HG03135 (cell line): ENCODE measurements at regions not wholly inside any gene's neighbourhood (a gene's known extent, or its start where the extent isn't known, plus 50 kb on each side); places are given as distances from the start of the nearest gene placed in this dataset.

Experiments
- ATAC-seq: cut with Tn5 transposase; IDR thresholded peaks from one replicate; pipeline ENCODE4 v1.9.1; 2021; ENCODE audit warnings: mild to moderate bottlenecking, moderate library complexity; ENCODE audit not compliant: unreplicated experiment

GRCh38 chr4:126086041-126086440 lies 771.3 kb downstream of the FAT4 start:
- no peak for ATAC-seq

GRCh38 chr4:126087101-126087500 lies 772.3 kb downstream of the FAT4 start:
- ATAC-seq, result no peak

GRCh38 chr4:126097155-126097799 lies 782.5 kb downstream of the FAT4 start:
- no peak for ATAC-seq

- ATAC-seq, result no peak
Measured at GRCh38 chr4:126106658-126107057, 791.9 kb downstream of the FAT4 start.

- ATAC-seq, result no peak
Measured at GRCh38 chr4:126109836-126110235, 795.1 kb downstream of the FAT4 start.

- no peak for ATAC-seq
Measured at GRCh38 chr4:126113058-126113457, 798.3 kb downstream of the FAT4 start.

GRCh38 chr4:126123611-126124325 lies 809.0 kb downstream of the FAT4 start:
- ATAC-seq, result no peak

- no peak for ATAC-seq
Measured at GRCh38 chr4:126124818-126125217, 810.1 kb downstream of the FAT4 start.

GRCh38 chr4:126130215-126130614 lies 815.5 kb downstream of the FAT4 start:
- no peak for ATAC-seq

GRCh38 chr4:126136922-126137781 lies 822.4 kb downstream of the FAT4 start:
- no peak for ATAC-seq

- ATAC-seq, result no peak
Measured at GRCh38 chr4:126137782-126138170, 823.0 kb downstream of the FAT4 start.

GRCh38 chr4:126144543-126145237 lies 829.9 kb downstream of the FAT4 start:
- ATAC-seq, result no peak

- no peak for ATAC-seq
Measured at GRCh38 chr4:126168484-126168883, 853.7 kb downstream of the FAT4 start.

- no peak for ATAC-seq
Measured at GRCh38 chr4:126172126-126172525, 857.4 kb downstream of the FAT4 start.

- no peak for ATAC-seq
Measured at GRCh38 chr4:126174627-126175026, 859.9 kb downstream of the FAT4 start.

GRCh38 chr4:126180642-126181041 lies 865.9 kb downstream of the FAT4 start:
- no peak for ATAC-seq

- no peak for ATAC-seq
Measured at GRCh38 chr4:126182336-126182735, 867.6 kb downstream of the FAT4 start.

- ATAC-seq, result no peak
Measured at GRCh38 chr4:126182786-126183185, 868.0 kb downstream of the FAT4 start.

GRCh38 chr4:126183206-126183605 lies 868.5 kb downstream of the FAT4 start:
- no peak for ATAC-seq

- ATAC-seq, result no peak
Measured at GRCh38 chr4:126191536-126191935, 876.8 kb downstream of the FAT4 start.

- no peak for ATAC-seq
Measured at GRCh38 chr4:126192506-126192905, 877.8 kb downstream of the FAT4 start.
